EL (cell line): ENCODE measurements at regions not wholly inside any gene's neighbourhood (a gene's known extent, or its start where the extent isn't known, plus 50 kb on each side); places are given as distances from the start of the nearest gene placed in this dataset.
"Not testable (repeated sequence)": the region's sequence is repeated elsewhere in the genome, so short reads cannot be mapped to it uniquely, and the experiment has no call there.

Experiments
- DNase-seq: peaks from one replicate; pipeline ENCODE4 v3.0.0-alpha.2; 2016

DNA sequence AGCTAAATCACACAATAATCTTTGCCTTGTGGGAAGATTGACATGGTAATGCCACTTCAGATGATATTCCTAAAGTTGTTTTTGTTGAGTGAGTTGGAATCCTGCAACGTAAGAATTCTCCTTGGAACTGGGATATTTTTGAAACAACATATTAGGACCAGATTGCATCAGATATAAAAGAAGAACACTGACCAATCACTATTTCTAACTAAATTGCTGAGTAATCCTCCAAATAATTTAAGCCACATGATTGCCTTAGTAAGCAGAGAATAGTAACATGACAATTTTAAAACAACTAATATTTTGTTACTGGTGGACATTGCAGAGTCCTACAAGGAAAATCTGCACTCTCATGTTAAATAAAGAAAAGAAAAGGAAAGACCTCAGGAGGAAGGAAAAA lies 353.9 kb upstream of the LMCD1 start:
- no peak for DNase-seq

DNA sequence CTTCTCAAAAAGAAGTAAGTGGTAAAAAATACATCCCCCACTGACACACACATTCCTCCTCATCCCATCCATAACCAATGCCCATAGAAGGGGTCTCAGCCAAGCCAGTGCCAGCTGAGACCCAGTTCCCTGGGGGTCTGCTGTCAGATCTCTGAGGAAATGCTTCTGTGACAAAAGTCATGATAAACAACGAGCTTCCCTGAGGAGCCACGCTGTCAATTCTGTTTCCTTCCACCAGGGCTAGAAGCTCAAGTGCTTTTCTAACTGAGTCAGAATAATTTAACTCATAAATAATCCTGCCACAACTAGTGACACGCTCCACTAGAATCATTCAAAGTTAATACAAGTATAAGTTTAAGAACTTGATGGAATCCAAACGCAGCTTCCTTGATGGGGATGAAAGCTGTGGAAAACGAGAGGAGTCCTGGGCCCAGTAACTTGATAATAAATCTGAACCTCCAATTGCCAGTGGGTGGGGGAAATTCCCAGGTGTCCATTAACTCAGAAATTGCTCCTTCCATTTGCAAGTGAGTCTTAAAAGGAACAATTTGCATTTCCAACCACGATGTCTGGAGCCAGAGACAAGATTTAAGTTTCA lies 348.7 kb upstream of the LMCD1 start:
- no peak for DNase-seq

DNA sequence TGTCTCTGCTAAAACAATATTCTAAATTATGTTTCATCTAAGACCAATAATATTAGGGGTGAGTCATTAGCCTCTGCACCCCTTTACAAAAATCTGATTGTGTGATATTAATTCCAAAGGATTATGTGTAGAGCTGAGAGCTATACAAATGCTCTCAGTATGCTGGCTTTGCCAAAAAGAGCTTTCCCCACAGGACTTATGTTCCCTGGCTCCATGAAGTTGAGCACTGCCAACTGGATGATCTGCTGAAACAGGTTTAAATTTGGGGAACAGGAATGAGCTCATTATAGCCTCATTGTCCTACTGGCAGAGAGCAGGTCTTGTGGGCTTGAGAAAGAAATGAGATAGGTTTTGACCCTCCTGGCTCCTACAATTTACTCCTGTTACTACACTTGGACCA lies 347.8 kb upstream of the LMCD1 start:
- DNase-seq, result no peak

DNA sequence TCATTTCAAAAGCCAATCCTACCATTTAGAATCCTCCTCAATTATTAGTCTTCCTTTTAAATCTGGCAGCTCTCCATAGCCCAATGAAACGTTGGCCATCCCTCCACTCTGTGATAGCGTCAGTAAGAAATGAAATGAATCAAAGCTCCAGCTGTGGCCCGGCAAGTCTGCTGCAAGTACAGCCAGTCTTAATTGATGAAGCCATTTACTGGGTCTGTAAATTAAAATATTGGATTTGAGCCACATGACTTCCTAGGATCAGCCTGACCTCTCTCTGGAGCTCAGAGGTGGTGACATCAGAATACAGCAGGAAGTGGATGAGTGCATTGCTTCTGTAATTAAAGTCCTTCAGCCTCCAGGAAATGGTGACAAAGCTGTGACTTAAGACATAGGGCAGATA lies 347.0 kb upstream of the LMCD1 start:
- no peak for DNase-seq

DNA sequence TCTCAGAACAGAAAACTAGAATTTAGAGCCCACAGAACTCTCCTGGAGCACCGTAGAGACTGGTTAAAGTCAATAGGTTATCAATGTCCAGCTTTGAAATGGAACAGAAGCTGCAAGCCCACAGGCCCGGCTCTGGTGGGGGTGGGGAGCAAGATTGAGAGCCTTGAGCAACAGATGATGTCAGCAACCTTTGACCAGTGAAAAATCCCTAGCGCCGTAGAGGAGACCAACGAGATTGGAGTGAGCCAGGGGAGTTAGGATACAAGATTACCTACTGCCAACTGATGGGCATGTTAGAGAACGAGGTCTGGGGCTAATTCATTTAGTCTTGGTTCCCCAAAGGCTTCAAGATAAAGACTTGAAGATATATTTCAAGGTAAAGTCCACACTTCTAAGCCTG lies 345.5 kb upstream of the LMCD1 start:
- DNase-seq, result no peak

DNA sequence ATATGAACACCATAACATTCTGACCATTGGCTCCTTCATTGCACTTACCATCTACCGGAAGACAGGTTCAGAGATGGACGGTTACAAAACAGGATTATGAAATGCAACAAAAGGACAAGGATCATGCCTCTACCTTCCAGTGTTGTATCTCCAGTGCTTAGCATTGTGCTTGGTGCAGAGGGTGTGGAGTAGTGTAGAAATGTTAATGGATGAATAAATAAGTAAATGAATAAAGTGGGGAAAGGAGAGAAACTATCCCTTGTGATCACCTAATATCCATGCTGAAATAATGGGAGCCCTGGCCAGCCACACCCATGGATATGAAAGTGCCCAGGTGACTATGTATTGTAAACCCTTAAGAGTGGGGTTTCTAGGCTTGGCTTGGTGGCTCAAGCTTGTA lies 344.8 kb upstream of the LMCD1 start:
- DNase-seq, result no peak

DNA sequence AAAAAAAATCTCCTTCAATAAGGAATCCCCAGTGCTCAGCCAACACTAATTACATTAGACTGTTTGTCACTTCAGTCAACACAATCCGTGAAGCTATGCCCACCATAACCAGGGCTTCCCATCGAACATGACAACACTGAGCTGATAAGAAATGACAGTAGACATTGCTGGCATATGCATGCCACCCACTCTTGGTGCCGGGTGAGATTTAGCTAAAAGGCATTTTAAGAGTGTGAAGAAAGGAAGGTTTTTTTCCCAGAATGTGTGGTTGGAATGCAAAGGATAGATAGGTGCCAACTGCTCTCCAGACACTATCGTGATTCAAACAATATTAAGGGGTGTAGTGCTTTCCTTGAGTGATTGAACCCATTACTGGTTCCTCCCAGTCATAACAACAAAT lies 344.0 kb upstream of the LMCD1 start:
- DNase-seq, result no peak

DNA sequence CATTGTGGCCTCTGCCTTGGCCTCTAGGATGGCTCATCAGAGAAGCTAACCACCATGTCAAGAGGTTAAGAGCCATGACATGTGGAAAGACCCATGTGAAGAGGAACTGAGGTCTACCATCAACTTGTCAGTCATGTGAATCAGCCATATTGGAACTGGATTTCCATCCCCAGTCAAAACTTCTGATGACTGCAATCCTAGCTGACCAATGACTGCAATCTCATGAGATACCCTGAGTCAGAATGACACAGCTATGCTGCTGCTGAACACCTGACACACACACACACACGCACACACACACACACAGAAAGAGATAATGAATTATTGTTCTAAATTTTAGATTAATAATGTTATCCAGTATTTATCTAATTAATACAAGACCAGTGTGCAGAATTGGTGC lies 337.5 kb upstream of the LMCD1 start:
- DNase-seq, result no peak

DNA sequence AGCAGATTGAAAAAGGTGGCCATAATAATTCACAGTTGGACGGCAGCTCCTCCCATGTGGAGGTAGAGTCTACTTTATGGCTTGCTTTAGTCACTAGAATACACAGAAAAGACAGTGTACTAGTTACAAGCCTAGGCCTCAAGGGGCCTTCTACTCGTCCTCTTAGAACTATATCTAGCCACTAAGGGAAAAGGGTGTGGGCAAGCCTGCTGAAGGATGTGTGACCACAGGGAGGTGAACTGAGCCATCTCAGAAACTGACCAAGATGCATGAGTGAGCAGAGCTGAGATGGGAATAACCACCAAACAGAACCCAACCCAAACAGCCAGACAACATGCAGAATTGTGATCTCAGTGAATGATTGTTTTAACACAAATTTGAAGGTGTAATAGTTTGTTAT lies 335.6 kb upstream of the LMCD1 start:
- no peak for DNase-seq

DNA sequence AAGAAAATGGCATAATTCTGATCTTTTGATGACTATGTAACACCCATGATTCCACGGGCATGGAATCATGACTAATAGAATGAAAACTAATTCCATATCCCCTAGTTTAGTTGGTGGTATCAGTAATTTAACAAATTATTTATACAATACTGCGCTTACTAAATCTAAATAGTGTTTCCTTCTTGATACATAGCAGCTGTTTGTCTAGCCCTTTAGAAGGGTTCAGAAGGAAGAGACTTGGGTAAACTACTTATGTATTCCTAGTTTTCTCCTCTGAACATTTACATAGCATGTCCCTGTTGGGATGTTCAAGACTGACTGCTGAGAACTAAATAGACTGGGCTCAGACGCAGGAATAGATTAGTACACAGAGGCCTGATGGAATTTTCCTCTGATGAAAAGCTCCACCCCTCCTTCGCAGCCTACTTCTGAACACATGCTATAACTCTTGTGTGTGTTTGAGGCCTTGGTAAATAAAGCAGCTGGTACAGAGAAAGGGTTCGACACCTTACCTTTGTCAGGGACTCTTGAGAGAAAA lies 330.6 kb upstream of the LMCD1 start:
- no peak for DNase-seq

DNA sequence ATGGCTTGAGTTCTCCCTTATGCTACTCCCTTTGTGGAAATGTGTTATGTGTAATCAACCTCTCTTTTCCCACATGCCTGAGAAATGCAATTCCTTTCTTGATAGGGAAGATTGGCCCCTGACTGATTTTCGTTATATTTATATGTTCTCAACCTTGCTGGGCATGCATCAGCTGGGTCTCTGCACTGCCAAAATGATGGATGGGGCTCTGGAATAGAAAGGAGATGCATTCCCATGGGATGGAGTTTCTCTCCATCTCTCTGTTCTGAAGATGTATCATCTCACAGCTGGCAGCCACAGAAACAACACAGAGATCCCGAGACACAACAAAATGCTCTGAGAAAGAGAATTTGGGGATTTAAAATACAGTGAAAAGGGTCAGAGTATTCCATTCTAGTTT lies 327.7 kb upstream of the LMCD1 start:
- DNase-seq, result no peak

DNA sequence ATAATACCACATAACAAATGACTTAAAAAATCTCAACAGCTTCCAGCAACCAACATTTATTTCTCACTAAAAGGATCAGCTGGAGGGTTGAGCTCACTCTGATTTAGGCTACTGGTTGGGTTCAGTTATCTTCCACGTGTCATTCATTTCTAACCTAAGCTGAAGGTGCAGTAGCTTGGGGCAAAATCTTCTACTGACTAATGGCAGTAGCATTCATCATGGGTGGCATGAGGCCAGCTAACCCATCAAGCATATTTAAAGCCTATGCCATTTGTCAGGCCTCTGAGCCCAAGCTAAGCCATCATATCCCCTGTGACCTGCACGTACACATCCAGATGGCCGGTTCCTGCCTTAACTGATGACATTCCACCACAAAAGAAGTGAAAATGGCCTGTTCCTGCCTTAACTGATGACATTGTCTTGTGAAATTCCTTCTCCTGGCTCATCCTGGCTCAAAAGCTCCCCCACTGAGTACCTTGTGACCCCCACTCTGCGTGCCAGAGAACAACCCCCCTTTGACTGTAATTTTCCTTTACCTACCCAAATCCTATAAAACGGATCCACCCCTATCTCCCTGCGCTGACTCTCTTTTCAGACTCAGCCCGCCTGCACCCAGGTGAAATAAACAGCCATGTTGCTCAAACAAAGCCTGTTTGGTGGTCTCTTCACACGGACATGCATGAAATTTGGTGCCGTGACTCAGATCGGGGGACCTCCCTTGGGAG lies 324.7 kb upstream of the LMCD1 start:
- peak; percentile 1 for DNase-seq

DNA sequence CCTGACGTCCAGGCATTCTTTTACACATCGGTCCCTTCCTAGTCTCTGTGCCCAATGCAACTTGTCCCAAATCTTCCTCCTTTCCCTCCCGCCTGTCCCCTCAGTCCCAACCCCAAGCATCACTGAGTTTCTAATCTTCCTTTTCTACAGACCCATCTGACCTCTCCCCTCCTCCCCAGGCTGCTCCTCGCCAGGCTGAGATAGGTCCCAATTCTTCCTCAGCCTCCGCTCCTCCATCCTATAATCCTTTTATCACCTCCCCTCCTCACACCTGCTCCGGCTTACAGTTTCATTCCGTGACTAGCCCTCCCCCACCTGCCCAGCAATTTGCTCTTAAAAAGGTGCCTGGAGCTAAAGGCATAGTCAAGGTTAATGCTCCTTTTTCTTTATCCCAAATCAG lies 323.1 kb upstream of the LMCD1 start:
- DNase-seq, result not testable (repeated sequence)

DNA sequence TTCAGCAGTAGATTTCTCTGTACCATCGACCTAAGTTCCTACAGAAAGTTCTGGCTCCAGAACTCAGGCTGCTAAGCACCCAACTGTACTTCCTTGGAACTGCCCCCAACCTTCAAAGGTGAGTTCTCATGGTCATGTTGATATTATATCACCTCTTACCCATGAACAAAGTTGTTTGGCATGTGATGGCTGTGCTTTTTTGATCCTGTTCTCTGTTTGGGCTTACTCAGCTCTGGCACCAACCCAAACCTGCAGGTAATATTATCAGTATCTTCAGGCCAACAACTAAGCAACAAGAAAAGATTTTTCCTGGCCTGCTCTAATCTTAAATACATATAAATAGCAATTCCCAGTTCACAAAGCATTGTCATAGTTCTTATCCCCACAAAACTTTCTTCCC lies 318.7 kb upstream of the LMCD1 start:
- DNase-seq, result no peak

DNA sequence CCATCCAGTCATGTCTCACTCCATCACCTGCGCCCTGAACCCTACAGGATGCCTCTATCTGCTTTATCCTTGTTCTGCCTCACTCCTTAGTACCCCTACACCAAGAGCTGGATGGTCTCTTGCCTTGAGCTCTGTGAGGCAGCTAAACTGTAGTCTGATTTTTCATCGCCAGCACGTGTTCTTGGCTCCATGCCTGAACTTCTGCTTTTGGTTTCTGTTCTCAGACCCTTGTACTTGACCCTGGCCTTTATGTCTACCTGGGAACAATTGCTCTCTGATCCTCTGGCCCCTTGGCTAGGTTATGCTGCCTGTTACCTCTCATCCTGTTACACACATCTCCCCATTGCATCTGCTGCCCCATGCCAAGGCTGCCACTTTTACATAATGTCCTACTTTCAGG lies 318.0 kb upstream of the LMCD1 start:
- no peak for DNase-seq

DNA sequence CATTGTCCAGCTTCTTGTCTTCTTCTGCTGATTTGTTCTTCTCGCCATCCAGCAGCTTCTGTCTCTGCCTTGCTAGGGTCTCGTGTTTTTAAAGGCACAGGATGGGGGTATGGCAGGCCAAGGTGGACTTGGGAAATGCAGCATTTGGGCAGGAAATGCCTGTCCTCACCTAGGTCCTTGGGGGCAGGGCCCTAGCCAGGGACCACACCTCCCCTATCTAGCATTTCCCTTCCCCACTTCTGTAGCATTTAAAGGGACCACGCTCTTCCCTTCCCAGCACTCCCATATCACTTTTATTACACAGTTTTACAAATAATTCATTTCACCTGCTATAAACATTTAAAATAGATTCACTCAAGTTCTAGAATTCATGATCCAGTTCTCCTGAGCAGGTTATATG lies 315.4 kb upstream of the LMCD1 start:
- no peak for DNase-seq

DNA sequence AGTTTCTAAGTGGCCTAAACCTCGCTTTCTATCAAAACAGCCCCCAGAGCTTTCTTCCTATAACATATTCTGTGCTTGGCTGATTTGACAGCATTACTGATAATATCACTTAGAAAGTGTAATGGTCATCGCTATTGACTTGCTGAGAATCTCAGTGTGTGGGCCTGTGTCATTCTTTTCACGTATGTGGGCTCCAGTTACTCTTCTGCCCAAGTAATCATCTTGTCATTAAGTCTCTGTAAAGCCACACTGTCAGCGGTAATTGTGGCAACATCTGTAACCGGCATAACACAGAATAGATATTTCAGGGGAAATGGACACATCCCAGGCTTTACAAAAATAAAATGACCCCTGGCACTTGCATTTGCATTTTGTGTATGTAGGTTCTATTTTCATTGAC lies 313.6 kb upstream of the LMCD1 start:
- DNase-seq, result no peak

DNA sequence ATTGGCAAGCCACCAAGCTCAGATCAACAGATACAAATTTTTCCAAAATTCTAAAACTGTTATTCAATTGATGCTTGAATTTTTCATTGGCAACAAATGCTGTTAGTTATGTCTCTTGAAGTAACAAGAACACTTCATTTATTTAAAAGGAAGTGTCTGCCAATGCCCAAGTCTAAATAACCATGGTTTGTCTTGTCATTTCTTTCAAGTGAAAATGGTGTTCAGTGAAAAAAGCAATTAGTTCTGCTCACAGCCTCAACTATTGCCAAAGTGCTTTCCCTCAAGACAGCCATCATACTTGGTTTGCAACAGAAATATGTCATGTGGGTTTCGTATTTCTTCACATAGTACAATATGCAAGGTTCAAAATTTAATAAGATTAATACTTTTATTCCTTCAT lies 312.6 kb upstream of the LMCD1 start:
- no peak for DNase-seq

DNA sequence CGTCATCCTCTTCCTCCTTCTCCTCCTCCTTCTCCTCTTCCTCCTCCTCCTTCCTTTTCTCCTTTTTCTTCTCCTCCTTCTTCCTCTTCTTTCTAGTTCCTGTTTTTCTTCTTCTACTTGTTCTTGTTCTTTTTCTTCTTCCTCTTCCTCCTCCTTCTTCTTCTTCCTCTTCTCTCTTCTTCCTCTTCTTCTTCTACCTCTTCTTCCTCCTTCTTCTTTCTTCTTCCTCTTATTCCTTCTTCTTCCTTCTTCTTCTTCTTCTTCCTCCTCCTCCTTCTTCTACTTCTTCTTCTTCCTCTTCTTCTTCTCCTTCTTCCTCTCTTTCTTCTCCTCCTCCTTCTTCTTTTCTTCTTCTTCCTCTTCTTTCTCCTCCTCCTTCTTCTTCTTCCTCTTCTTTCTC lies 310.2 kb upstream of the LMCD1 start:
- no peak for DNase-seq

DNA sequence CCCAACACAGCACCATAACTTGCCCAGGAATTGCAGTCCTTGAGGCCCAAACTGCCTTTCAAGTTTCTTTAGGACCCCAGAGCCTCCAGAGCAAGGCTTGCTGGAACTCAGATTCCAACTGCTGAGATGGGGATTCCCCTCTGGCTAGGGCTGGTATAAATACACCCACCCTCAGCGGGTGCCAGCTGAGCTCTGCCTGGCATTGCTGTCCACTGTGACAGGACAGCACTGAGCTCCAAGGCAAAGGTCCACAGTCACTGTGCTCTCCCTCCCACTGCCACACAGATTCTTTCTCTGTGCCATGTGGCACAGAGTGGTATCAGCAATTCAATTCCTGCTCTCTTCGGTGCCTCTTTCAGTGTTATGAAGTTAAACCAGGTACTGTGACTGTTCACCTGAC lies 304.2 kb upstream of the LMCD1 start:
- no peak for DNase-seq

DNA sequence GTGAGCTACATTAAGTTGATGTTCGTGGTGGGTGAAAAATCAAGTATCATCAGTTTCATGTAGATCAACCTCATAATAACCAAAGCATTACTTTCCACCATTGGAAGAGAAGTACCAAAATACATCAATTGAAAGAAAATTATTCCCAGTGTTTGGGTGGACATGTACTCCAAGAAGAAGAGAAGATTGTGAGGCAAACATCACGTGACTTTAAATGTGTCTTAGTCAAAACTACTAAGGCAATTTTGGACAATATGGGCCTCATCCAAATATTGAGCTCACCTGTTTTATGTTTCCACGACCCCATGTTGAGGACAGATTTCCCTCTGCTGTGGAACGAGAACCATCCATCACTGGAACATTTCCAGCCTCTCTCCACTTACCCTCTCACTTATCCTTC lies 303.0 kb upstream of the LMCD1 start:
- DNase-seq, result no peak

DNA sequence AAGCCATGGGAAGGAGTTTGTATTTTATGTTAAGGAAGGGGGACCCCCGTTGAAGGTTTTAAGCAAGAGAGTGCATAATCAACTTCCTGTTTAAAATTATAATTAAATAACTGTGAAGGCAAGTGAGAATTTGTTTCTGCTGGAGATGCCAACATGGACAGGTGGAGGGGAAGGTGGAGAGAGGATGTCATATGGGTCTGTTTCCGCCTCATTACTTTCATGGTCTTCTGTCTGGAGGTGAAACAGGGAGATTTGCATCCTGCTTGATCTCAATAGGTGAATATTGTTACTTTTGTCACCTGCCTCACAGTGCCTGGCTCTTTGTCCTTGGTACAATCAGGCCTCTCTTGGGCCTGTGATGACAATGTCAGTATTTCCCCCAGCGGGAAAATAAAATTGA lies 300.6 kb upstream of the LMCD1 start:
- DNase-seq, result no peak

DNA sequence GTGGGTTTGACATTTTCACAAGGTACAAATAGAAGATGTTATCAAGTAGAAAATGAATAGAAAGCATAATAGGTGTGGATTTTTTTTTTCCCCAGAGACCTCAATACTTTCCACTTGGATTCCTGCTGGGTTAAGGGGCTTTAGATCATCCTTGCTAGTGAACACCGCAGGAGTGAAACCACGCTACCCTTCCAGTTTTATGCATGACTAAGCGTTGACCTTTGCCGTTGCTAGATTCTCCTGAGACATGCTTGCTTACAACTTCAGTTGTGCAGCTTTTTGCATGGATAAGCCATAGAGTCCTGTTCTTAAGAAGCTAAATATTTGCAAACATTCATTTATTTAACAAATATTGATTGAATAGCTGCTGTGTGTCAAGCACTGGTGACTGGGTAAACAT lies 299.7 kb upstream of the LMCD1 start:
- DNase-seq, result no peak

DNA sequence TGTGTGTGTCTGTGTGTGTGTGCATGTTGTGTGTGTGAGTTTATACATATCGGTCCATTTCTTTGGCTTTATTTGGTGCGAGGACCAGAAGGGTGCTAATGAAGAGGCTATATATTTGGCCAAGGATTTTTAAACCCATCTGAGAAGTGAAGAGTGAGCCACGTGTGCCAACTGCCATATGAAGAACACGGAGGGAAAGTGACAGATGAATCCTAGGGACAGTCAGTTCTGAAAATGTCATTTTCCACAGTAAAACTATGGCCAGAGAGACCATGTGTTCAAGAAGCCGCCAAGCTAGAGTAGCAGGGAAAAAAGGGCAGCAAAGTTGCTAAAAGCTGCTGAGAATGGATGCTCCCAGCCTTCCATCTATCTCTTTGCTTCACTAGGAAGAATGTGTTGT lies 297.3 kb upstream of the LMCD1 start:
- no peak for DNase-seq
